ENCODE measurements at regions not wholly inside any gene's neighbourhood (a gene's known extent, or its start where the extent isn't known, plus 50 kb on each side); places are given as distances from the start of the nearest gene placed in this dataset.

DNA sequence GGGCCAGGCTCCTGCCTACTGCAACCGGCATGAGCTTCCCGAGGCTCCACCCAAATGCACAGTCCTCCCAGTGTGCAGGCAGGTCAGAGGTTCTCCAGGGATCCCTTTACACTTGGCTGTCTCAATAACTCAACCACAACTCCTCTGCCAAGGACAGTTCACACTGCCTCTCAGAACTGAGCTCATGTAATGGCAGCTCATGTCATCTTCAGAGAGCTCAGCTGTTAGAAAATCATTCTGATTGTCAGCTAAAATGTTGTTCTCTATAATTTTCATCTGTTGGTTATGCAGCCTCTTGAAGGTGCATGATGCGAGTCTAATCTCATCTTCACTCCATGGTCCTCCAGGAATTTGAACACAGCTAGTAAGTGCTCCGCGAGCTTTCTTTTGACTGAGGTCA is 76.7 kb downstream of the SST start:
- DNase-seq (ENCODE audit: low read depth), result no peak
- TF ChIP-seq, protein P1, sequence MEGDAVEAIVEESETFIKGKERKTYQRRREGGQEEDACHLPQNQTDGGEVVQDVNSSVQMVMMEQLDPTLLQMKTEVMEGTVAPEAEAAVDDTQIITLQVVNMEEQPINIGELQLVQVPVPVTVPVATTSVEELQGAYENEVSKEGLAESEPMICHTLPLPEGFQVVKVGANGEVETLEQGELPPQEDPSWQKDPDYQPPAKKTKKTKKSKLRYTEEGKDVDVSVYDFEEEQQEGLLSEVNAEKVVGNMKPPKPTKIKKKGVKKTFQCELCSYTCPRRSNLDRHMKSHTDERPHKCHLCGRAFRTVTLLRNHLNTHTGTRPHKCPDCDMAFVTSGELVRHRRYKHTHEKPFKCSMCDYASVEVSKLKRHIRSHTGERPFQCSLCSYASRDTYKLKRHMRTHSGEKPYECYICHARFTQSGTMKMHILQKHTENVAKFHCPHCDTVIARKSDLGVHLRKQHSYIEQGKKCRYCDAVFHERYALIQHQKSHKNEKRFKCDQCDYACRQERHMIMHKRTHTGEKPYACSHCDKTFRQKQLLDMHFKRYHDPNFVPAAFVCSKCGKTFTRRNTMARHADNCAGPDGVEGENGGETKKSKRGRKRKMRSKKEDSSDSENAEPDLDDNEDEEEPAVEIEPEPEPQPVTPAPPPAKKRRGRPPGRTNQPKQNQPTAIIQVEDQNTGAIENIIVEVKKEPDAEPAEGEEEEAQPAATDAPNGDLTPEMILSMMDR (conservative IDR thresholded peaks at IDR 0.05; ENCODE audit: low read length), result no peak
- H3K4me3 ChIP-seq (ENCODE audit: low read length), result no peak overlapping the region

DNA sequence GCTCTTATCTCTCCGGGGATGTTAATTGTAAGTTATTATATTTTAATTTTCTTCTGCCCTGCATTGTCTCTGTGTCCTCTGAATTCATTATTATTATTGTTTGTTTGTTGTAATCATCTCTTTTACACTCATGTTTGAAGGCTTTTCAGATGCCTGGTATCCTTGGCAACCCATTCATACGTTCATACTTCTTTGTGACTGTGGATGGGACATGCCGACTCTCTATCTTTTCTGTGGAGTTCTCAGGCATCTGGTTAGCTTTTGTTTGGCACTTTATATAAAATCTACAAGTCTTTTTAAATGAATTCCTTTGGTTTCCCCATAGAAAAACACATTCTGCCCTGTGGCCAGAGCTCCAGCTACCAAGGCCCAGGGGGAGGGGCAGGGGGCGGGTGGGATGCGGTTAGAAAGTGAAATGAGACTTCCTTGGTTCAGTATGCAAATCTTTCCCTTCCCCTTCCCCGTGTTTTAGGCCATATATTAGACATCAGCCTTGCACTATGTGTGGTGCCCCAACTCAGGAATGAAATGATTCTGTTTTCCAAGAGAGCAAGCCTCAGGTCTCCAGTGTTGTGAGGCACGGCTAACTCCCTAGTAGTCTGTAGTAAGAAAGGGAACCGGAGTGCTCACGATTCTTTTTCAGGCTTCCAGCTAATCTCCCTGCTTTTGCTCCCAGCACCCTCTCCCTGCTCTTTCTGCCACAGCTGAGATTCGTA is 79.2 kb downstream of the SST start:
- TF ChIP-seq, protein P1 (conservative IDR thresholded peaks at IDR 0.05; ENCODE audit: low read length), result no peak
- no peak overlapping the region for H3K4me3 ChIP-seq (ENCODE audit: low read length)
- DNase-seq (ENCODE audit: low read depth), result no peak

DNA sequence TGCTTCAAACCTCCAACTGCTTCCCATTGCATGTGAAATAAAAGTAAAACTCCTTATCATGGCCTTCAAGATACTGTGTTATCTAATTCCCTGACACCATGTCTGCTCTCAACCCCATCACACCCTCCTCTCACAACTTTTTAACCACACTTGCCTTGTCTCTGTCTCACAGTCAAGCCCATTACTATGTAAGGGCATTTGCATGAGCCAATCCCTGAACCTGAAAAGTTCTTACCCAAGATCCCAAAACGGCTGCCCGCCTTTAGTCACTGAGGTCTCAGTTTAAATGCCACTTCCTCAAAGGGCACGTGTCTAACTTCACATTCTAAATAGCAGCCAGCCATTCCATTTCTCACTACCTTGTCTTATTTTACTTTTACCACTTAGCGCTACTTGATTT is 83.1 kb downstream of the SST start:
- TF ChIP-seq, protein P1 (conservative IDR thresholded peaks at IDR 0.05; ENCODE audit: low read length), result no peak
- H3K4me3 ChIP-seq (ENCODE audit: low read length), result no peak overlapping the region
- no peak for DNase-seq (ENCODE audit: low read depth)

DNA sequence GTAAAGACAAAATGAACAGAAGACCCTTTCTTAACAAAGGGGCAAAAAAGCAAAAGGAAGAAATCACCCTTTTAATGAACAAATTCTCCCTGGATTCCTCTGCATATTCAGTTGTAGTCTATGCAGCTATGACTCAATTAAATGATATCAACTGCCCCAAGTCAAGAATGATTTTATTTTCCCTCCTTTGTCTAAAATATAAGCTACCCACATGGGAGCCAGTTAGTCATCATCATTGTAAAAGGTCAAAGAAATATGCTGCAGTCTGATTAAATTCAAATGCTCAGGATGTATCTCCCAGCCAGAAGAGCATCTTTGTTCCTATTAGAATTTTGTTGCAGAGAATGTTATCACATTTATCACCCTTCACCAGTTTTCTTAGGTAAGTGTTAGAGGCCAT is 84.0 kb downstream of the SST start:
- no peak for DNase-seq (ENCODE audit: low read depth)
- H3K4me3 ChIP-seq (ENCODE audit: low read length), result no peak overlapping the region
- TF ChIP-seq, protein P1 (conservative IDR thresholded peaks at IDR 0.05; ENCODE audit: low read length), result no peak

DNA sequence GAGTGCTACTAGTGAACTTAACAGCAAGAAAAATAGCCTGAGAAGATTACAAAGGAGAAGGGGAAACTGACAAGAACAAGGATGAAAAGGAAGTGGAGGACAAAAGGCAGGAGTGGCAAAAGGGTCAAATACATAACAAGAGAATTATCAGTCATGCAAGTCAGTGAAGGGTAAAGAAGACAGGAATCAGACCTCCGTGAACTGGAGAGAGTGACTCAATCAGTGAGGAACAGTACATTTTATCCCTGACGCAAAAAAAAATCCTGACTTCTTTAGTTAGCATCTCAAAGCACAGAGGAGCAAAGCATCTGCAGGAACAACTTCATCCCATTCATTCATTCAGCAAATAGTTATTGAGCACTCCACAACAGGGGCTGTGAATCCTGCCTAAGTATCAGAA is 97.8 kb downstream of the SST start:
- TF ChIP-seq, protein P1 (conservative IDR thresholded peaks at IDR 0.05; ENCODE audit: low read length), result no peak
- no peak for DNase-seq (ENCODE audit: low read depth)

DNA sequence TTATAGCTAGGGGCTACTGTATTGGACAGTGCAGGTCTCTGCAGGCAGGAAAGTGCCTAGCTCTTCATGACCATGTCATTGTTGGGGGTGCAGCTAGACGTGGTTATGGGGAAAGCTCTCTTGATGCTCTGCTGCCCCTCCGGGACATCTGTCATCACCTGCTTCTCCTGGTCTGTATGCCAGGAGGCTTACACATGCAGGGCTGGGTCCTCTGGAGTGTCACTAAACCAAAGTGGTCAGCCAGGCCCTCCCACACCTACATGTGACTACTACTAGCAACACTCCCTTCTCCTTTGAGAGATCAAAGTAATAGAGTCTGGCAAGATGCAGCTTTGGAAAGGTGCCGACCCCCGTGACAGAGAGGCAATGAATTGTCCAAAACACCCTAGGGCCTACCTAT is 98.5 kb downstream of the SST start:
- DNase-seq (ENCODE audit: low read depth), result no peak
- TF ChIP-seq, protein P1 (conservative IDR thresholded peaks at IDR 0.05; ENCODE audit: low read length), result no peak
- no peak overlapping the region for H3K4me3 ChIP-seq (ENCODE audit: low read length)

More for the DNA sequence above, 97.8 kb downstream of the SST start:
- no peak overlapping the region for H3K4me3 ChIP-seq (ENCODE audit: low read length)

DNA sequence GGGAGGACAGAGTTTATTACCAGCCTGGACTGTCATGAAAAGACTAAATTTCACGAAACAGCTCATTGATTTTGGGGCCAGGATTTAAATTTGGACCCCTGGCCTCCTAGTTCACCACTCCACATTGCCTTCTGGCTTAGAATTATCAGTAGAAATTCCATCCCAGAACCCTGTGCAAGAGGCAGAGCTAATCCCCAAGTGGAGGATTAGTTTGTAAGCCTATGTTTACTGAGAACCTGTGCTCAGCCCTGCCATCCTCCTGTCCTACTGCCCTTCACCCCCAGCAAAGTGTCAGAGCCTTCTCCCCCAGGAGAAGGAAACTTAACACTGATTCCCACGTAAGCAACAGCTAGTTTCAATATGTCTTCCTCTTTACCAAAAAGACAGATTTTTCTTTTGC is 99.4 kb downstream of the SST start:
- TF ChIP-seq, protein P1 (conservative IDR thresholded peaks at IDR 0.05; ENCODE audit: low read length), result no peak
- no peak overlapping the region for H3K4me3 ChIP-seq (ENCODE audit: low read length)
- DNase-seq (ENCODE audit: low read depth), result no peak

Data from AG10803 (cell line).